HG03159 (cell line): ENCODE measurements at regions not wholly inside any gene's neighbourhood (a gene's known extent, or its start where the extent isn't known, plus 50 kb on each side); places are given as distances from the start of the nearest gene placed in this dataset.

ENCODE experiments used
- ATAC-seq: cut with Tn5 transposase; IDR thresholded peaks from one replicate; pipeline ENCODE4 v1.9.1; 2021; ENCODE audit warnings: mild to moderate bottlenecking, moderate library complexity; ENCODE audit not compliant: unreplicated experiment

DNA sequence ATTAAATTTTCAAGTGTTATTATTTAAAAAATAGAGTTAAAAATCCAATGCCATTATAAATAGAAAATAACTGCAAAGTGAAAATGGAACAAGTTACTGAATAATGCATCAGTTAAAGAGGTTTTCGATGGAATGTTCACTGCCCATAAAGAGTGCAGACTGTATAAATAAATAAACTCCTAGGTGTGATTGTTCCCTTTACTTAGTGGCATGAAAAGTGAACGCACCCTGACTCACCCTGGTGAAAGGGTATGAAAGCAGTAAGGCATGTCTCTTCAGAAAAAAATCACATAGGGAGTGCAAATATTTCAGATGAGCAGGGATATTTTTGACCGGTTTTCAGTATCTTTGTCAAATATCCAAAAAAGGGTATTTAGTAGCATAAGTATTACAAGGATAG lies 387.8 kb downstream of the DCAF12L2 start:
- no peak for ATAC-seq

DNA sequence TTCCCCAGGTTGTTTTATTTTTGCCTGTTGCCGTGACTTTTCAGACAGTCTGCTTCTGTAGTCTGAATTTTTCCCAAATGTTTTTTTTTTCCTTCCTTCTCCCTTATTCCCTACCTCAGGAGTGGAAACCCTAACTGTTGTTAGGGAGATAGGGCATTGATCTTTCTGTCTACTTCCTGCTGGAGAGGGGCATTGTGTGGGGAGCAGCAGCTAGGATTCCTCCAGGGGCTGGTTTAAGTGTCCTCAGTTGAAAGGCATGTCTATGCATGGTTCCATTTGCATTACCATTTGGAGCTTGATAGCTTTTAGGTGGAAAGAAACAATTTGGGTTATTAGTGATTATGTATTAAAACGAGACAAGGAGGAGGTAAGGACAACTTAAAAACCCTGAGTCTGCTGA lies 383.9 kb downstream of the DCAF12L2 start:
- ATAC-seq: no peak

GRCh38 chrX:125786316-125786715 lies 379.8 kb downstream of the DCAF12L2 start:
- ATAC-seq: no peak

DNA sequence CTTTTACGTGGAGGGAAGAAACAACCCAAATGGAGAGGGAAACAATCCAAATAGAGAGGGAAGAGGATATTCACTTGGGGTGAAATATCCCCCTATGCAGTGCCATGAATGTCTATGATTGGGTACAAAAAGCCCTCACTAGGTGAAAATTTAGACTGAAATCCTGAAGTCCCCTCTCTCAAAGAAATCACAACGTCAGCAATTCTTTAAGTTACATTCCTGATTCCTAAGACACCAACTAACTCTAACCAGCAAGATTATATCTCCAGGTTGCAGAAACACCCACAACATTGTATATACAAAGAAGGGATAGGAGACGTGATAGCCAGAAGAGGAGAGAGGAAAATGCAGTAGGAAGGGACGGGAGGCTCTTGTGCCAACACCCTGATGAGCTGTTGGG lies 374.3 kb downstream of the DCAF12L2 start:
- ATAC-seq: no peak

DNA sequence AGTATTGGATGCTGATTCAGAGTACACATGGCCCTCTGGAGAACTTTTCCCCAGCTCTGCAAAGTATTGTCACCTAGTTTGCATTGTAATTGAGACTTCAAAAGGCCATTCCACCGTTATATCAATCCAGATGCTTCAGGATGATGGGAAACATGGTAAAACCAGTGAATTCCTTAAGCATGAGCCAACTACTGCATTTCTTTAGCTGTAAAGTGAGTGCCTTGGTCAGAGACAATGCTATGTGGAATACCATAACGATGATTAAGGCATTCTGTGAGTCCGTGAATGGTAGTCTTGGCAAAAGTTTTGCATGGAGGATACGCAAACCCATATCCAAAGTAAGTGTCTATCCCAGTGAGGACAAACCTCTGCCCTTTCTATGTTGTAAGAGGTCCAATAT lies 355.2 kb downstream of the DCAF12L2 start:
- ATAC-seq: no peak

- ATAC-seq: no peak
Measured at GRCh38 chrX:125826080-125826479, 340.0 kb downstream of the DCAF12L2 start.

DNA sequence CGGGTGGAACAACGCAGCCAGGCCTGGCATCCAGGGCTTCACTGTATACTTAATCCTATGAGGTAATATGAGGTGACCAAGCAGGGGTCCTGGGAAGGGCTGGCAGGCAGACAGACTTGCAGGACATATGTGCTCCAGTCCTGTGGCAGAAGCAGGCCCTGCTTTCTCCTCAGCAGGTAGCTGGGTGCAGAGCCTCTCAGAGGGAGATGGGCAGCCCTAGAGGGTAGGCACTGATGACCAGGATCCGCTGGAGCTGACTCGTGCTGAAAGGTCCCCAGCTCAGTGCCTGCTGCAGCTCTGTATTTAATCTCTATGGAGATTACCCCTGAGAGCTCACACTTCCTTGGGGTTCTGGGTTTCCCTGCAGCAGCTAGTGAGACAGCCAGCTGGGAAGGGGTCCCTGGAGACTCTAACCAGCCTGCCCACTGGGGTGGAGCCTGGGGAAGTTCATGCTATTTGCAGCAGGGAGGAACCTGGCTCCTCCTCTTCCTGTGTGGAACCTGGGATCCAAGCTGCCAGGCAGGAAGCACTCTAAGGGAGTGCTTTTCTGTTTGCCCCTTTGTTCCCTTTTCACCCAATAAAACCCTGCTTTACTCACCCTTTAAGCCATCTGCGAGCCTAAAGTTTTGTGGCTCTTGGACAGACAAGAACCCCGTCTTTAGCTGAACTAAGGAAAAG lies 339.2 kb downstream of the DCAF12L2 start:
- no peak for ATAC-seq

DNA sequence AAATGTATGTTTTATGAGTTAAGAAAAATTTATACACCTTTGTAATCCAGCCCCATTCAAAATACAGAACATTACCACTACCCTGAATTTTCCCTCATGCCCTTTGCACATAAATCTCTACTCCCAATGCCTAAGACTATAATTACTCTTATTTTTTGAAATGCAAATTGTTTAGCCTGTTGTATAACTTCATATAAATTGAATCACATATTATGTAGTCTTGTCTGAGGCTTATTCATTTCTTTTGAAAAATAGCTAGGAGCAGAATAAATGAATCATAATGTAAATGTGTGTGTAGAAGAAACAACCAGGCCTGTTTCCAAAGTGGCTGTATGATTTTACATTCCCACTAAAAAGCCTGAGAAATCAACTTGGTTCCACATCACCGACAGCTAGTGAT lies 319.8 kb downstream of the DCAF12L2 start:
- no peak for ATAC-seq

- no peak for ATAC-seq
Measured at GRCh38 chrX:125850693-125851092, 315.4 kb downstream of the DCAF12L2 start.

GRCh38 chrX:125883169-125883568 lies 282.9 kb downstream of the DCAF12L2 start:
- no peak for ATAC-seq

GRCh38 chrX:125894947-125895346 lies 271.1 kb downstream of the DCAF12L2 start:
- ATAC-seq: no peak

DNA sequence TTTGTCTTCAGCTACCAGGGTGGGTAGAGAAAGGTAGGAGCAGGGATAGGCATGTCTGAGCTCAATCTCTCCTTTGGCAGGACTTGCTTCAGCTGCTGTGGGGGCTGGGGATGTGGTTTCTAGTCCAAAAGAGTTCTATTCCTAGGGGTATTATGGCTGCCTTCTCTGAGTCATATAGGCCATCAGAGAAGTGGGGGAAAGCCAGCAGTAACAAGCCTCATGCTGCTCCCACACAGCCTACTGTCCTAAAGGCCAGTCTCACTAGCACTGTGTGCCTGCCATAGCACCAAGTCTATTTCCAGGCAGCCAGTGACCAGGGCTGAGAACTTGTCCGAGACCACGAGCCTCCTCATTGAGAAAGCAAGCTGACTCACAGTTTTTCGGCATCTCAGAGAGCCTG lies 270.6 kb downstream of the DCAF12L2 start:
- no peak for ATAC-seq

GRCh38 chrX:125926295-125926694 lies 239.8 kb downstream of the DCAF12L2 start:
- ATAC-seq: no peak

- ATAC-seq: no peak
Measured at GRCh38 chrX:125940985-125941384, 225.1 kb downstream of the DCAF12L2 start.

GRCh38 chrX:125947501-125947900 lies 218.6 kb downstream of the DCAF12L2 start:
- ATAC-seq: no peak

GRCh38 chrX:125952973-125953372 lies 213.1 kb downstream of the DCAF12L2 start:
- no peak for ATAC-seq

DNA sequence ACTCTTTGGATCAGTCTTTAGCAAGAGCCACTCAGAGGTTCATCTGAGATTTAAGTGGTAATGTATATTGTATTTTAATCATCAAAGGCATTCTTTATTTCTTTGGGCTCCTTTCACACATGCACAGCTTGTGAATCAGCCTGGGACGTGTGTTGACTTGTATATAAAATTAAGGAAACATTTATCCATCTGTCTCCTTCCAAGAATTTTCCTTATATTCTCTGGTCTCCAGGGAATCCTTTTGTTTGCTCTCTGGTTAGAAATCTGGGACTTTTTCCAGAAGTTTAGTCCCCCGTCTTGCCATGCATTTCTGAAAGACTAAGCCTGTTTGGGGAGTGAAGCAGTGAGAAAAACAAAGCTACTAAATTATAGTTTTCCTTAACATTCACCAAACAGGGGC lies 212.3 kb downstream of the DCAF12L2 start:
- ATAC-seq: no peak

DNA sequence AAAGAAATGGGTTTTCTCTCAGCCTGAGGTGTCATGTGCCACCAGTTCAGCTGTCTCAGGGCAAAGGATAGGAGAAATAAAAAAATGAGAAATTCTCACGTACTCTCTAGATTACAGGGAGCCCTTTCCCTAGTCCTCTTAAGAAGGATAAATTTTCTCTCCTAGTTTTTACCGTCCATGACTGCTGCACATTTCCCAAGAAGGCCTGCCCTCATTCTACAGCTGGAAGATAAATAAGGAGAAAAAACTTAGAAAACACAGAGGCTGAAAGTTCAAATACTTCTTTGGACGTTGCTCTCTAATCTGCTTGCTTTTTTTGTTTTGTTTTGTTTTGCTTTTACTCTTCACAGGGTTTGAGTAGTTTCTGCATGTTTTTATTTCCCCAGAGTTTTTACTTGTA lies 211.9 kb downstream of the DCAF12L2 start:
- no peak for ATAC-seq

- ATAC-seq: no peak
Measured at GRCh38 chrX:125977851-125978250, 188.2 kb downstream of the DCAF12L2 start.

GRCh38 chrX:125998432-125998831 lies 167.7 kb downstream of the DCAF12L2 start:
- ATAC-seq: no peak

DNA sequence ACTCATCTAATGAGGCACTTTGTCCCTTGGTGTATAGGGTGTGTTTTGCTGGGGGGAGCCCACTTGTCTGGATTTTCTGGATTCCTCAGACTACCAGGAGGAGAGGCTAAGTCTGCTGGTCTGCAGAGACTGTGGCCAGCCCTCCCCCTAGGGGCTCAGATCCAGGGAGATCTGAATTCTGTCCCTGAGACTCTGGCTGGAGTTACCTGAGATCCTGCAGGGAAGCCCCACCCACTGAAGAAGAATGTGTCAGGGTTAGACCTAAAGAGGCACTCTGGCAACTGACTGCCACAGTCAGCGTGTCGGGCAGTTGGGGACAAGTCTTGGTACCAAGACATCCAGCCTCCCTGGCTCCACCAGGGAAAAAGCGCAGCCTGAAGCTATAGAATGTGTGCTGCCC lies 138.9 kb downstream of the DCAF12L2 start:
- no peak for ATAC-seq

DNA sequence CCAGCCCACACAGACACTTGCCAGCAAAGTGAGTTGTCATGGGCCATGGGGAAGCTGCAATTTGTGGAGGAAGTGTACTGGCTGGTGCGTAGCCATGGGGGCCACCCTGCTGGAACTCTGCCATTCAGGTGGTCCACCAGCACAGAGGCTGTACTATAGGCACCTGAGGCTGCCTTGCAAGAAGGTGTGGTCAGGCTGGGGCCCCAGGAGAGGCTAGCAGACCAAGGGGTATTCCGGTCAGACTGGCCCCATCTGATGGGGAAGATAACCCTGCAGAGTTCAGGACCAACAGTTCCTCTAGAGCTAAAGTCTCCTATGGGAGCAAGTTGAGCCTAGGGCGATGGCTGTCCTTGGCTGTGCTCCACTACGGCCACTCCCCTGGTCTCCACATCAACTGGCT lies 136.1 kb downstream of the DCAF12L2 start:
- no peak for ATAC-seq

- no peak for ATAC-seq
Measured at GRCh38 chrX:126063984-126064383, 102.1 kb downstream of the DCAF12L2 start.
